HuH-7.5 (cell line): ENCODE measurements at regions not wholly inside any gene's neighbourhood (a gene's known extent, or its start where the extent isn't known, plus 50 kb on each side); places are given as distances from the start of the nearest gene placed in this dataset.
"Not testable (repeated sequence)": the region's sequence is repeated elsewhere in the genome, so short reads cannot be mapped to it uniquely, and the experiment has no call there.

Experiments used
- DNase-seq: peaks from one replicate; pipeline ENCODE4 v3.0.0; 2011; ENCODE audit warnings: low spot score

GRCh38 chr2:81043681-81044080 lies 739.1 kb upstream of the LRRTM1 start:
- DNase-seq, result no peak

- DNase-seq, result no peak
These were observed 702.6 kb upstream of the LRRTM1 start for GRCh38 chr2:81007104-81007503.

- no peak for DNase-seq
These were observed 698.4 kb upstream of the LRRTM1 start for GRCh38 chr2:81002906-81003305.

- DNase-seq, result no peak
These were observed 682.9 kb upstream of the LRRTM1 start for GRCh38 chr2:80987466-80987865.

DNA sequence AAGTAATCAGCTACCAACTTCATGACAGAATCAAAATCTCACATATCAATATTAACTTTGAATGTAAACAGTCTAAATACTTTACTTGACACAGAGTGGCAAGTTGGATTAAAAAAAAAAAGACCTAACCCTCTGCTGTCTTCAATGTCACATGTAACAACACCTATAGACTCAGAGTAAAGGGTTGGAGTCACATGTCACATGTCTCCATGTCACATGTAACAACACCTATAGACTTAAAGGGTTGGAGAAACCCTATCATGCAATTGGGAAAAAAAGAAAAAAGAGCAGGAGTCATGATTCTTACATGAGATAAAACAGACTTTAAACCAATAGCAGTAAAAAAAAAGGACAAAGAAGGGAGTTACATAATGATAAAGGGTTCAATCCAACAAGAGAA lies 665.3 kb upstream of the LRRTM1 start:
- no peak for DNase-seq

DNA sequence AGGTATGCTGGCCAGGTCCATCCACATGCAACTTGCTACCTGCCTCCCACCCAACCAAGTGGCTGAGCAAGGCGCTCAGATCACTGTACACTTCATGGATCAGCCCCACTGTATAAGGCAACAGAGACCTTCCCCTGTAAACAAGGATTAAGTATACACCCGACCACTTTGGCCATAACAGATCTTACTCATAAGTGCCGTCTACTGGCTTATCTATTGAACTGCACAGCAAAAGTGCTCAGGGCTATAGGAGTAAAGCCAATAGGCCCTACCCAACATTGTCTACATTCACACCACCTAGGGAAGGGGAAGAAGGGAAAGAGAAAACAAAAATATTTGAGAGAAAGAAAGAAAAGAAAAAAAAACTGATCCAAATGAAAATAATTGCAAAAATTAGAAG lies 663.9 kb upstream of the LRRTM1 start:
- no peak for DNase-seq

DNA sequence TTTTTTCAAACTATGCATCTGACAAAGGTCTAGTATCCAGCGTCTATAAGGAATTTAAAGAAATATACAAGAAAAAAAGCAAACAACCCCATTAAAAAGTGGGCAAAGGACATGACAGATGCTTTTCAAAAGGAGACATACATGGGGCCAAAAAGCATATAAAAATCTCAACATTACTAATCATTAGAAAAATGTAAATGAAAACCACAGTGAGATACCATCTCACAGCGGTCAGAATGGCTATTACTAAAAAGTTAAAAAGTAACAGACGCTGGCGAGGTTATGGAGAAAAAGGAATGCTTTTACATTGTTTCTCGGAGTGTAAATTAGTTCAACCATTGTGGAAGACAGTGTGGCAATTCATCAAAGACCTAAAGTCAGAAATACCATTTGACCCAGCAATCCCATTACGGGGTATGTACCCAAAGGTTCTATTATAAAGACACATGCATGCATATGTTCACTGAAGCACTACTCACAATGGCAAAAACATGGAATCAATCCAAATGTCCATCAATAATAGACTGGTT lies 643.1 kb upstream of the LRRTM1 start:
- DNase-seq, result no peak

DNA sequence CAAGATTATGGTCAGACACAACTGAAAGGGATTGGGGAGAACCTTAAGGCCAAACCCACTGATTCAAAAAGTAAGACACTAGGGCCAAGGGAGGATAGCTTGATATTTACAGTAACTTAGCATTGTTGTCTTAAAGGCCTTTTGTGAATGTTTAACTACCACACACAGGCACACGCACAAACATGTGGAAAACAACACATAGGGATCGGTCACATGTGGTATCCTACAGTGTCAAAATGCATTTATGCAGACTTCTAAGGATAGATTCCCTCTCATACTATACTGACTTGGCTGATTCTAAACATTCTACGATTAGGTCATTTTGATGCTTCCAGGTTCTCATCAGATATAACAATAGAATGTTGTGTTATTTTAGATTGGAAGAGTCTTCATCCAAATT lies 638.9 kb upstream of the LRRTM1 start:
- DNase-seq, result no peak

GRCh38 chr2:80942766-80943165 lies 638.2 kb upstream of the LRRTM1 start:
- no peak for DNase-seq

GRCh38 chr2:80938463-80938862 lies 633.9 kb upstream of the LRRTM1 start:
- no peak for DNase-seq

- DNase-seq, result not testable (repeated sequence)
These were observed 627.3 kb upstream of the LRRTM1 start for GRCh38 chr2:80931820-80932219.

- no peak for DNase-seq
These were observed 626.2 kb upstream of the LRRTM1 start for GRCh38 chr2:80930777-80931176.

DNA sequence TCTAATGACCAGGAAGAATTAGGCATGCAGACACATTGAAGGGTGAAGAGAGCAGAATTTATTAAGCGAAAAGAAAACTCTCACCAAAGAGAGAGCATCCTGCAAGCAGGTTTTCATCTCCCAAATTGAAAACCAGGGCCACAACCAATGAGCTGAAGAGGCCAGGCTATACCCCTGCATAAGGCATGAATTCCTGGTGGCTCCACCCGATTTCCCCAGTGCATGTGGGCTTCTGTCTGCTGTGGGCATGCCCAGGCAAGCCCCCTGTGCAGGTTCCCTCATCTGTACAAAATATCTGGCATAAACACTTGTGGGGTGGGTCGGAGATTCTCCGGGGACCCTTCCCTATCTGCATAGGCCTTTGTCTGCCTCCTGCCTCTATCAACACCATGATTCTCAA lies 621.6 kb upstream of the LRRTM1 start:
- DNase-seq, result no peak

DNA sequence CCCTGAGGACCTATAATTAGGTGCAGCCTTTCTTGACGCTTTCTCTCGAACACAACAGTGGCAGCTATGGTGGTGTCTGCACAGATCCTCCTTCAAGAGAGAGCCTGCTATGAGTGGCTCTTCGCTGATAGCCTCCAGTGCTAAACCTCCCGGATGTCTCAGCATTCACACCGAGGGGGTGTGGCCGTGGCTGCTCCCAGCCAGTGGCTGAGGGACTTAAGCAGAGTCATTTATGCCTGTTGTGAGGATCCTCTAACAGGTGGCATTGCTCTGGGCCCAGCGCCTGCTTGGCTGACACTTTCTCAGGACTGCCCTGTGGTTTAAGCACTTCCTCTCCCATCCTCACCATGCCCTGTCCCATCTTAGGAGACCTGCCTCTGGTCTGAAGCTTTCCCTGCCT lies 592.0 kb upstream of the LRRTM1 start:
- no peak for DNase-seq

GRCh38 chr2:80894486-80894885 lies 589.9 kb upstream of the LRRTM1 start:
- no peak for DNase-seq

GRCh38 chr2:80893711-80894110 lies 589.2 kb upstream of the LRRTM1 start:
- no peak for DNase-seq

DNA sequence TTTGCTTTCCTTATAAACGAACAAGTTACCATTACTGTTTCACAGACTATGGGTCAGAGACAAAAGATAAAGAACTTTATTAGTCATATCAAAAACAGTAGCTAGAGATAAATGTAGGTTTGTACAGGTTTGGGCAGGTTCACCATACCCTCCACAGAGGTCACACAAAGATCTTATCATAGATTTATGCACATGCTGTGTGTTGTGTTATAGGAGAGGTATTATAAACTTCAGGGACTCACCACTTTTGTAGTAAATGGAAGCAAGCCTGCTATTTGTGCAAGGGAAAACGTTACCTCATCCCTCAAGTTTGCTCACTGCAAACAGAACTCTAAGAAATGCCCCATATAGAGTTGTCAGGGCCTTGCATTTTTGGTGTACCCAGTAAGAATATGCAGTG lies 584.5 kb upstream of the LRRTM1 start:
- no peak for DNase-seq

DNA sequence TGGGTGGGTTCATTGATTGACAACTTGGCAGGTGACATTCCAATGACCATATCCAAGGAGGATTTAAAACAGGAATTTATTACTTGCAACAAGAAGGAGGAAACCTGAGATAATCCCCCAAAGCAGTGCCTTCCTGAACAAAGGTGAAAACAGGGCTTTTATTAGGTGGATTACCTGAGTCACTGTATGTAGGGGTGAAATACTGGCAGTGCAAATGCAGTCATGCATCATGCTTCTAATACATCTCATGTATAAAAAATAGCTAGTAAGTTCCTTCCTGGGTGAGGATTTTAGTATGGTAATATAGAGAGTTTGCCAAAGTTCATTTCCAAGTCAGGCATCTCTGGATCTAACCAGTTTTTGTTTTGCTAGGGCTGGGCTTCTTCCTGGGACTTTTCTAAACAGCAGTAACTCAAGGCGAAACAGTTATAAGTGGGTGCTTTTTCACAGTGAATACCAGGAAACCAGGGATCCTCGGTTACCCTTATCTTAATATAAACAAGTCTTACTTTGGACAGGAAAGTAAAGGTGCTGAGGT lies 583.4 kb upstream of the LRRTM1 start:
- no peak for DNase-seq

GRCh38 chr2:80874374-80874773 lies 569.8 kb upstream of the LRRTM1 start:
- DNase-seq, result no peak

DNA sequence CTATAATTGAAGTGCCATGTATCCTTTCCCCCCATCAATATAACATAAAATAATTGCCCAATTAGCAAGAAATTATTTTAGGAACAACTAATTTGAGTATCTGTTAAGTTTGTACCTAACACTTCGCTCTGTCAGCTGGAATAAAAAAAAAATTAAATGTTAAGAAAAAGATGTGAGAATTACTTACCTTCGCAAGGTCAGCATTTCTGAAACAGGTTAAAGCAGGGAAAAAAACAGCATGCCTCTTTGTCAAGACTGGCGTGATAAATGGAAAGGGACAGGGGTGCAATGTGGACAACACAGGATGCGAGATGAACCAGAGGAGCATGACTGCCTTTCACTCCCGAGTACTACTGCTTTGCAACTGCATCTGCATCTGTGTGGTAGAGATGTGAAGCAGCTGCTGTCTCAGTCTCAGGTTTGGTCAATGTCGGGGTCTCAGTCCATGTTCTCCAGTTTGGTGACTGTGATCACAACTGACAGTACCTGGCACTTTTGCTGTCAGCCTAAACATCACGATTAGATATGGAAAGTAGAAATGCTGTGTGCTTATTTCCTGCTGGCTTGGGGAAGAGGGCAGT lies 565.4 kb upstream of the LRRTM1 start:
- DNase-seq, result no peak

GRCh38 chr2:80863147-80863714 lies 558.7 kb upstream of the LRRTM1 start:
- no peak for DNase-seq

GRCh38 chr2:80858965-80859364 lies 554.4 kb upstream of the LRRTM1 start:
- DNase-seq, result no peak

DNA sequence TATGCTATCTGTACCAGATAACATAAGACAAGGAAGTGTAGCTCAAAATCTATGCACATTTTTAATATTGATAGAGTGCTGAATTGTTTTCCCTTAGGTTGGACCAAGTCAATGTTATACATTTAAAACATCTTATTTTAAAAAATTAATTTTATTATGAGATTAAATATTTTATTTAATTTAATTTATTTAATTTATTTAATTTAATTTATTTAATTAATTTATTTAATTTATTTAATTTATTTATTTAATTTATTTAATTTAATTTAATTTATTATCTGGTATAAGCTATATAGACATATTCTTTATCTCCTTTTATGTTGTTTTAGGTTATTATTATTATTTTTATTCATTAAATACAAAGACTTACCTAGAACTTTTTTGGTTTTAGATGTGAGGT lies 551.7 kb upstream of the LRRTM1 start:
- no peak for DNase-seq

DNA sequence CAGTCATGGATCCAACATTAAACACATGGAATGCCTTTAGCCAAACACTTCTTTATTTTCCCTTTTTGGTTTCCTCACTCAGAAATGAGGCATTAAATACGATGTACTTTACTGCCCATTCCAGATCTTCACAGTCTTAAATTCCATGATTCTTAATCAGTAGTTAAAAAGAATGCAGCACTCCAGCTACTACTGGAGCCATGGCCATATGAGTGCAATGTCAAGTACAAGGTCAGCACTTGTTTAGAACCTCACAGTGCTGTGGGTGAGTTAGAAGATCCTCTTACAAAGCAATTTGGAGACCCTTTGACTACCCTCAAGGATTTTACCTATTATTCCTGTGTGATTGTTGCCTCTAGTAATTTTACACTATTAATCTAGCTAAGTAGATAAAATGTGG lies 550.3 kb upstream of the LRRTM1 start:
- DNase-seq, result no peak
